Stimulated activated CD8-positive, alpha-beta memory T cell treated with anti-CD3 and anti-CD28 coated beads, Interleukin-7, amount 100 ng/mL, for 24 hours (primary cell): ENCODE measurements at regions not wholly inside any gene's neighbourhood (a gene's known extent, or its start where the extent isn't known, plus 50 kb on each side); places are given as distances from the start of the nearest gene placed in this dataset.

Source experiments
- DNase-seq: peaks from one replicate; pipeline ENCODE4 v3.0.0-alpha.2; 2020; ENCODE audit warnings: low read depth

- DNase-seq = no peak
These were observed 125.0 kb upstream of the PPP2R2D start for GRCh38 chr10:131775833-131776232.

DNA sequence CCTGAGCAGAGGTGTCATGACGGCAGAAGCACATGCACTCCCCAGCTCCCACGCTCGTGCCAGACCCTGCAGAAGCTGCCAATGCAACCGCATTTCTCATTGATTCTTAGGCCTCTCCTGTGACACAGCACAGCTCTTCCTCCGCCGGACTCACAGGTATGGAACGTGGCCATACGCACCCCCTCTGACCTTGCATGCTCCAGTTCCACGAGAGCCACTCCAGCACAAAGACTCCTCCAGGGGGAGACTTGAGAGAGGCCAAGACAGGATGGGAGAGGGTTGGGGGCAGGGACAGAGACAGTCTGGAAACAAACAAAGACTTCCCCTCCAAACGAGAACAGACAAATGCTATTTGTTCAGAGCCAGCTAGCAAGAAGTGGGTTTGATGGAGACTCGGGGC, 124.3 kb upstream of the PPP2R2D start:
- no peak for DNase-seq

GRCh38 chr10:131777162-131777561, 123.6 kb upstream of the PPP2R2D start:
- DNase-seq = no peak

DNA sequence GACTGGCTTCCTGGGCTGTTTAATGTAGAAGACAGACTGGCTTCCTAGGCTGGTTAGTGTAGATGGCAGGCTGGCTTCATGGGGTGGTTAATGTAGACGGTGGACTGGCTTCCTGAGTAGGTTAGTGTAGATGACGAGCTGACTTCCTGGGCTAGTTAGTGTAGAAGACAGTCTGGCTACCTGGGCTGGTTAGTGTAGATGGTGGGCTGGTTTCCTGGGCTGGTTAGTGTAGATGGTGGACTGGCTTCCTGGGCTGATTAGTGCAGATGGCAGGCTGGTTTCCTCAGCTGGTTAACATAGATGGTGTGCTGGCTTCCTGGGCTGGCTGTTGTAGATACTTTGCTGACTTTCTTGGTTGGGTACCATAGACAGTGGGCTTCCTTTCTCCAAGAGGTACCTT, 122.9 kb upstream of the PPP2R2D start:
- DNase-seq = no peak

- no peak for DNase-seq
These were observed 122.4 kb upstream of the PPP2R2D start for GRCh38 chr10:131778385-131778784.

GRCh38 chr10:131778842-131779241, 122.0 kb upstream of the PPP2R2D start:
- no peak for DNase-seq

DNA sequence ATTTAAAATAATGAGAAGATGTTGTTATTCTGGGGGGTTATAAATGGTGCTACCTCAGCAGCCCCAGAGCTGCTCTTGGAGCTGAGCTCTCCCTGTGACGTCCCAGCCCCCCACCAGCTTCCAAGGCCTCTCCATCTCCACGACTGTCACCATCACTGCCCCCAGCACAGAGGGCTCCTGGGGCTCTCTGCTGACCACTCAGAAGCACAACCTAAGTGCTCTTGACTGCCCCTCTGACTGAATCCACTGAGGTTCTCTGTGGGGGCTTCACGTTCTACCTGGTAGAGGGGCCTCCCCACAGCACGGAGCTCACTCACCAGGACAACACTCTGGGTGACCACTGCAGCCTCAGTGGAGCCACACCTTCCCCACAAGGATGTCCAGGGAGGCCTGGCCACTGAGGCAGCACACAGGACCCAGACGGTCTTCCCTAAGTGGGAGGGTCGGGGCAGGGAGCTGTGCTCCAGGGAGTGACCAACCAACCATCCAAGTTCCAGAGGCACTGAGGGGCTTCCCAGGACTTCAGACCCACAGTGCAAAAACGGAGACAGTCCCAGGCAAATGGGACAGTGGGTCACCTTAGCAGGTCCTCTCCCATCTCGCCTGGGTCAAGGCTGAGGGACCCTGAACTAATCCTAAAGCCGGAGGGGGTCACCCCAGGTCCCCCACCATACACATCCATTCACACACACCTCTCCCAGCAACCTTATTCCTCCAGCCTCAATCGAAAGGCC, 121.0 kb upstream of the PPP2R2D start:
- no peak for DNase-seq

DNA sequence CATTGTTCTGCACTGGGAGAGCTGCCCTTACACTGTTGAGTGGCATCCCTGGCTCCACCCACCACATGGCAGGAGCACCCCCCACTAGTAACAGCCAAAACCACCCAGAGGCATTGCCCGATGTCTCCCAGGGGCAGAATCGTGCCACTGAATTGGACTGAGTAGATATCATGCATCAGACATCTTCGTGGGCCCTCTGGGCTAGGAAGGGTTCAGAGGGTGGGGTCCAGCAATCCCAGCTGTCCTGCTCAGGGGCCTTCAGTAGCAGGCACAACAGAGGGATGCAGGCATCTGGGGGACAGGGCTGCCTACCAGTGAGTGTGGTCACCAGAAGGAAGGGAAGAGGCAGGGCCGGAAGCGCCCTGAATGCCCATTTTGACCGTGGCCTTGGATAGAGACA, 119.7 kb upstream of the PPP2R2D start:
- DNase-seq = no peak

DNA sequence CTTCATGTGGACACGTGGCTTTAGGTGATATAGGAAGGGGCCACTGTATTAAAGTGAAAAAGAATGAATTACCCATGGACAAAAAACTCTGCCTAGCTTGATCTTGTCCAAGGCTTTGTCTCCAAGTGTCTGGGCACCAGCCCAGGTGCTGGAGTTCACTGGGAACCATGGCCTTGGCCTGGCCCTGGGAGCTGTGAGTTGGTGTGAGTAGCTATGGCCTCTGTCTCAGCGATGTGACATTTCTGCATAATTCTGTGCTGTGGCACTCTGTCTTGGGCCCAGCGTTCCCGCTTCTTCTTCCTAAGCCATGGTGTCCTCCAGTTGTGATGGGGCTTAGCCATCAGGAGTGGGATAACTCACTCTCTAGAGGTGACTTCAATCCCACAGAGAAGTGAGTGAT, 119.0 kb upstream of the PPP2R2D start:
- DNase-seq = no peak

DNA sequence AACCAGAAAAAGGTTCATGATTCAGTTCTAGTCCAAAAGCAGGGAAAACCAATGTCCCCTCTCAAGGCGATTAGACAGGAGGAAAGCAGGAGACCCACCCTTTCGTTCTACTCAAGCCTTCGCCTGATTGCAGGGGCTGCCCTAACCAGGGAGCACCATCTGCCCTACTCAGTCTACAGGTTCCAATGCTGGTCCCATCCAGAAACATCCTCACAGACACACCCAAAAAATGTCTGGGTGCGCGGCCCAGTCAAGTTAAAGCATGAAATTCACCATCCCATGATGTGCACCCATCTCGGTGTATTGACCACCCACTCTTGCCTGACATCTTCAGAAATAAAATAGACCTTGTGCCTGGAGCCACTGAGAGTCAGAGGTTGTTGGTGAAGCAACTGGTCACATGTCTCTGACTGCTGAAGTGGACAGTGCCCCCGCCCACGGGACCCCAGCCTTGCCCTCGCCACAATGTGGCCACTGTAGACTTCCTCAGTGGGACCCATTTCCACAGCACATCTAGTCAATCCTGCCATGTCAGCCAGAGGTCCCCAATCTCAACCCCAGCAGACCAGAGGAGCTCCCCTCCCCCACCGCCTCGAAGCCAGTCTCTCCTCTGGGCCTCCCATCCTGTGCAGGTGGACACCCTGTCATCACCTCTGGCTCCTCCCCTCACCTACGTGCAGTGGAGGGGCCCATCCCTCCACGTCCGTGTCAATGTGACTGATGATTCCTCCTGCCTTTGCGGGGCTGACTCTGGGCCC, 116.3 kb upstream of the PPP2R2D start:
- DNase-seq = no peak

GRCh38 chr10:131785121-131785460, 115.7 kb upstream of the PPP2R2D start:
- no peak for DNase-seq

GRCh38 chr10:131786756-131787605, 113.8 kb upstream of the PPP2R2D start:
- no peak for DNase-seq

DNA sequence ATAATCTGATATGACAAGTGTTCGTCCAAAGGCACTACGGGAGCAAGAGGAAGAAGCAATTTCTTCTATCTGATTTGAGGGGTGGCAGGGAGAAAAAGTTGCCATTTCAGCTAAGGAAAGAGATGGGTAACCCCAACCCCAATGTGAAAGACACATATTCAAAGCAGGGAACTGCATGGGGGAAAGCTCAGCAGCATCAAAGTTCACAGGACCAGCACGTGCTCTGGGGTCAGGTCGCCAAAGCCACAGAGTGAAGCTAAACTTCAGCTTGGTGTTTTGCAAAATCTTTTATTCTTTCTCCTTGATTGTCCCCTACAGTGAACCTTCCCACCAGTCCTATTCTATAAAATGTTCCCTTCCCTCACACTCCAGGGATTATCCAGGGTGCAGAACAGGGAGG, 112.8 kb upstream of the PPP2R2D start:
- no peak for DNase-seq

DNA sequence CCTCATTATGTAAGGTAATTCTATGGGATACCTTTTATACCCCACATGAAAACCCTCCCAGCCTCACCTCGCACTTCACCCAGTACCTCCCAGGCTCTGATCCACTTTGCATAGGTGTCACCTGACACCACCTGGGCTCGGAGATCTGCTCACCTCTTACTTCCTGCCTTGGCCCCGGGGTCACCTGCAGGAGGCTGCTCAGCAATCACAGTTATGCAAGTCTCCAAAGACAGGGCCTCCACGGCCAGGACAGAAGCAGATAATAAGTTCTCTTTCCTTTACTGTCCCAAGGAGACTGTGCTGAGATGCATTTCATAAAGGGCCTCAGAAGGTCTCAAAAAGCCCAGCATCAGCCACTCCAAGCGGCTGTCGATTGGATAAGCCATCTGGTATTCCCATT, 112.4 kb upstream of the PPP2R2D start:
- DNase-seq = no peak

DNA sequence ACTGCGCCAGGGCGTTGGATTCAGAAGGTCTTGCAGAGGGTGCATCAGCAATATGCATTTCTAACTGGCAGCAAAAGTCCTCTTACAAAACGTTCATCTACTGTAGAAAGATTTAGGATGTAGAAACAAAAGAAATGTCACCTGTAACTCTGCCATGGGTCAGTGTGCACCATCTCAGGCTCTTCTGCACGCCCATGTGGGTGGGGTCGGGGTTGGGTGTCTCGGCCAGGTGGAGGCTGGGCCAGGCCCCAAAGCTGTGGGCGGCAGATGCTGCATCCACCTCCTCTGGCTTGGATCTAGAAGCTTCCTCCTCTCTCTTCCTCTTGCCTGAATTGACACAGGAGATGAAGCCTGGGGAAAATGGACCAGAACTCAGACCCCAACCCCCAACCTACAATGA, 111.3 kb upstream of the PPP2R2D start:
- no peak for DNase-seq

- peak; percentile 10 for DNase-seq
These were observed 110.8 kb upstream of the PPP2R2D start for GRCh38 chr10:131790021-131790420.

DNA sequence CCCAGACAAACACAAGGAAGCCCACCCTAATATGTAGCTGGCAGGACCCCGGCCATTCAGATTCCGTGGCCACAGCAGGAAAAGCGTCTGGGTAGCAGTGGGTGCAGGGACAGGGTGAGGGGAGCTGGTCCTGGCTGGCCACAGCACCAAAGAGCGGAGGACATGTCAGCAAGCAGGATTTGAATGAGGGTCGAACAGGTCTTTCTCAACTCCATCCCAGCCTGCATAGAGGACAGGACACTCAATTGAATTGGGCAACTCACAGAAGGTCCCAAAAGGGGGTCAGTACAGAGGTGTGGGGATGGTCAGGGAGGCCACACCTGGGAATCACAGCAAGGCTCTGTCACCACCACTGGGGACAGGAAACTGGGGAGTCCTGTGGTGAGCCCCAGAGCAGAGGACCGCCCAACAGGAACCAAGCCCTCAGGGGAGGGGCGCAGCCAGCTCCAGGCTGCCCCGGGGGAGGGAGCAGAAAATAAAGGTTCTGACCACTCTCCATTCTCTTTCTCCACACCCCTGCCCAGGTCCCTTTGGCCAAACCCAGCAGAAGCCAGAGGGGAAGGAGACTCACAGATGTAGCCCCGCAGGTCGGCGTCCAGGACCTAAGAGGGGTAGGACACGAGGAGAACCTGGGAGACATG, 108.7 kb upstream of the PPP2R2D start:
- no peak for DNase-seq

GRCh38 chr10:131792809-131793208, 108.0 kb upstream of the PPP2R2D start:
- DNase-seq = no peak

GRCh38 chr10:131795761-131796160, 105.0 kb upstream of the PPP2R2D start:
- no peak for DNase-seq

DNA sequence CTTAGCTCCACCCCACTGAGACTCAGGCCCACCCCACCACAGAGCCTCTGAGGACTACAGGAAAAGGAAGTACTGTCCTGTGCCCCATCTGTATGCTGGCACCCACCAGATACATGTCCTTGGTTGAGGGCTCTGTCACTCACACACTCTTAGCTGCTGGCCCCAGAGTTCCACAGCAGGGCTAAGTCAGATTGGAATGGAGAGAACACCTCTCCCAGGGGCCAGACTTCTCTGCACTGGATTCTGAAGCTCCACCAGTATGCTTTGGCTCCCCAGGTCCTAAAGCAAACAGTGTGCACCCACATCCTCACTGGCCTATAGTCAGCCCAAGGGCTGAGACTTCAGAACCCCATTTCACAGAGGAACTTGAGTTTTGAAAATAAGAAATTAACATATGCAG, 103.2 kb upstream of the PPP2R2D start:
- no peak for DNase-seq

- no peak for DNase-seq
These were observed 101.4 kb upstream of the PPP2R2D start for GRCh38 chr10:131799429-131799828.

DNA sequence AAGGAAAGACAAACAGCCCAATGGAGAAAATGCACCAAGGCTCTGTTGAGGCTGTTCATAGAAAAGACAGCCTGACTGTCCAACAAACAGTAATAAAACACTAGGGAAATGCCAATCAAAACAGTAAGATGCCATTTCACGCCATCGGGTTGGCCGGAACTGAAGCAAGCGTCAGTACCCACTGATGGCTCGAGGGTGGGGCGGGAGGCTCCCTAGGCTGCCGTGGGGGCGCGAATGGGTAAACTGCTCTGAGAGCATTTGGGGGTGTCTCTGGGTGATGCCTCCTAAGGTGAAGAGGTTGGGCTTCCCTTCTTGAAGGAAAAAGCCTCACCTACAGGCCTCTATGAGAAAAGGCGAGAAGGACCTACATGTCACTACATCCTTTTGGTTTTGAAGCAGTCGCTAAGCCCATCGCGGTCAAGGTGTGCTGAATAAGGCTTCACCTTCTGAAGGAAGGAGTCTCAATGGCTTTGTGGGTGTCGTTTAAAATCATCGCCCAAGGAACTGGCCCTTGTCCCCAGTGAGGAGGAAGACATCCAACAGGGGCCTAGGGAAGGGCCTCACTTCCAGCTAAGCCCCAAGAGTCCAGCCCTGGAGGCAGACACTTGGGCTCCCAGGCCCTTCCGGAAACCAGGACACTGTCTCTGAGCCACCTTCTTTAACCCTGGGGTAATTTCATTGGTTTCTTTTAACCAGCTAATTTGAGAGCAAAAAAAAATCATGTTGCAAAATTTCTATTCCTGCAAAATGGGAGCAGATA, 98.5 kb upstream of the PPP2R2D start:
- no peak for DNase-seq
